Naive B cell (primary cell): ENCODE measurements at regions not wholly inside any gene's neighbourhood (a gene's known extent, or its start where the extent isn't known, plus 50 kb on each side); places are given as distances from the start of the nearest gene placed in this dataset.

ENCODE experiments used
- ATAC-seq, 2 donors: fragments of 150-1000 bp; cut with Tn5 transposase; 2 replicates each; pipeline ENCODE4 v1.10.0; 2021; ENCODE audit warnings: low read depth in 2 of 2, mild to moderate bottlenecking in 2 of 2, moderate library complexity in 2 of 2
- DNase-seq: peaks from one replicate; pipeline ENCODE4 v3.0.0; 2022
- H3K27ac Mint-ChIP-seq, 6 donors: one replicate each; pipeline ENCODE4 v1.8.0; 2020 to 2022; ENCODE audit warnings: mild to moderate bottlenecking in 6 of 6, mixed read lengths in 6 of 6, moderate library complexity in 5 of 6, inconsistent platforms in 2 of 6
- H3K27me3 Mint-ChIP-seq, 3 donors: one replicate each; pipeline ENCODE4 v1.8.0; 2021 to 2022; ENCODE audit warnings: mixed read lengths in 3 of 3, mild to moderate bottlenecking in 1 of 3
- H3K36me3 Mint-ChIP-seq, 2 donors: one replicate each; pipeline ENCODE4 v1.8.0; 2020 to 2022; ENCODE audit warnings: mixed read lengths in 2 of 2, inconsistent platforms in 1 of 2, mild to moderate bottlenecking in 1 of 2
- H3K4me1 Mint-ChIP-seq, 3 donors: one replicate each; pipeline ENCODE4 v1.8.0; 2020 to 2022; ENCODE audit warnings: mixed read lengths in 3 of 3, inconsistent platforms in 1 of 3, mild to moderate bottlenecking in 1 of 3, moderate library complexity in 1 of 3
- H3K4me3 Mint-ChIP-seq, 8 donors: one replicate each; pipeline ENCODE4 v1.8.0; 2020 to 2022; ENCODE audit warnings: mild to moderate bottlenecking in 8 of 8, mixed read lengths in 8 of 8, moderate library complexity in 8 of 8, inconsistent platforms in 2 of 8
- H3K9me3 Mint-ChIP-seq, 7 donors: one replicate each; pipeline ENCODE4 v1.8.0; 2020 to 2022; ENCODE audit warnings: mixed read lengths in 7 of 7, mild to moderate bottlenecking in 5 of 7, inconsistent platforms in 2 of 7, moderate library complexity in 1 of 7

- H3K27ac Mint-ChIP-seq, result no peak overlapping the region
- peaks cover 0 to 3% (median 0%) of the 10 kb centered on the region in 7 donors for H3K9me3 Mint-ChIP-seq
- peaks cover 0 to 9% (median 6%) of the 10 kb centered on the region in 3 donors for H3K4me1 Mint-ChIP-seq
- no peak for ATAC-seq
- H3K27me3 Mint-ChIP-seq, result peaks cover 35 to 47% (median 36%) of the 10 kb centered on the region in 3 donors
- H3K4me3 Mint-ChIP-seq, result no peak overlapping the region
- H3K36me3 Mint-ChIP-seq, result no peaks in the 10 kb centered on the region
- DNase-seq, result no peak
These were observed 253.2 kb upstream of the FOXD3 start for GRCh38 chr1:63069214-63069613.

- DNase-seq (no peak), ATAC-seq (no peak)
- peaks cover 44 to 71% (median 64%) of the 10 kb centered on the region in 3 donors for H3K27me3 Mint-ChIP-seq
- peaks cover 3 to 20% (median 12%) of the 10 kb centered on the region in 7 donors for H3K9me3 Mint-ChIP-seq
- H3K36me3 Mint-ChIP-seq, result peaks cover 7 to 10% of the 10 kb centered on the region in 2 donors
- H3K4me1 Mint-ChIP-seq, result peaks cover 0 to 10% (median 8%) of the 10 kb centered on the region in 3 donors
- no peak overlapping the region for H3K4me3 Mint-ChIP-seq
- H3K27ac Mint-ChIP-seq, result peak overlapping the region in 2 of 6 donors; percentile 19 to 34
These were observed 248.8 kb upstream of the FOXD3 start for GRCh38 chr1:63073309-63074306.

GRCh38 chr1:63074321-63074720, 248.0 kb upstream of the FOXD3 start:
- Mint-ChIP-seq H3K36me3 (peaks cover 7 to 10% of the 10 kb centered on the region in 2 donors), H3K4me3 (no peak overlapping the region), H3K4me1 (peaks cover 0 to 10% (median 8%) of the 10 kb centered on the region in 3 donors), H3K27ac (no peak overlapping the region), H3K27me3 (peaks cover 44 to 66% (median 64%) of the 10 kb centered on the region in 3 donors), H3K9me3 (peaks cover 3 to 20% (median 12%) of the 10 kb centered on the region in 7 donors)
- no peak for ATAC-seq
- no peak for DNase-seq

- Mint-ChIP-seq H3K27me3 (peaks cover 19 to 47% (median 25%) of the 10 kb centered on the region in 3 donors), H3K9me3 (peaks cover 0 to 7% (median 2%) of the 10 kb centered on the region in 7 donors), H3K4me3 (no peak overlapping the region), H3K36me3 (no peaks in the 10 kb centered on the region), H3K27ac (no peak overlapping the region), H3K4me1 (no peaks in the 10 kb centered on the region)
- DNase-seq (no peak), ATAC-seq (no peak)
These were observed 239.6 kb upstream of the FOXD3 start for GRCh38 chr1:63082766-63083165.

- Mint-ChIP-seq H3K36me3 (no peaks in the 10 kb centered on the region), H3K9me3 (peaks cover 0 to 6% (median 0%) of the 10 kb centered on the region in 7 donors), H3K27ac (no peak overlapping the region), H3K27me3 (peaks cover 21 to 37% (median 25%) of the 10 kb centered on the region in 3 donors), H3K4me3 (no peak overlapping the region), H3K4me1 (no peaks in the 10 kb centered on the region)
- no peak for DNase-seq
- ATAC-seq, result no peak
These were observed 234.4 kb upstream of the FOXD3 start for GRCh38 chr1:63087966-63088365.

- DNase-seq (no peak), ATAC-seq (no peak)
- H3K4me1 Mint-ChIP-seq, result no peaks in the 10 kb centered on the region
- H3K9me3 Mint-ChIP-seq, result peaks cover 0 to 3% (median 0%) of the 10 kb centered on the region in 7 donors
- no peak overlapping the region for H3K4me3 Mint-ChIP-seq
- H3K36me3 Mint-ChIP-seq, result no peaks in the 10 kb centered on the region
- H3K27me3 Mint-ChIP-seq, result peaks cover 13 to 40% (median 28%) of the 10 kb centered on the region in 3 donors
- H3K27ac Mint-ChIP-seq, result no peak overlapping the region
These were observed 223.2 kb upstream of the FOXD3 start for GRCh38 chr1:63099188-63099587.

- ATAC-seq (no peak), DNase-seq (no peak)
- Mint-ChIP-seq H3K4me1 (no peaks in the 10 kb centered on the region), H3K9me3 (peaks cover 0 to 3% (median 0%) of the 10 kb centered on the region in 7 donors), H3K4me3 (no peak overlapping the region), H3K36me3 (no peaks in the 10 kb centered on the region), H3K27me3 (peaks cover 17 to 37% (median 28%) of the 10 kb centered on the region in 3 donors), H3K27ac (no peak overlapping the region)
These were observed 221.0 kb upstream of the FOXD3 start for GRCh38 chr1:63101336-63101735.

GRCh38 chr1:63103682-63104081, 218.7 kb upstream of the FOXD3 start:
- no peak overlapping the region for H3K27ac Mint-ChIP-seq
- peaks cover 0 to 3% (median 0%) of the 10 kb centered on the region in 7 donors for H3K9me3 Mint-ChIP-seq
- H3K27me3 Mint-ChIP-seq, result peaks cover 7 to 17% (median 14%) of the 10 kb centered on the region in 3 donors
- DNase-seq (no peak), ATAC-seq (no peak)
- H3K4me1 Mint-ChIP-seq, result no peaks in the 10 kb centered on the region
- H3K4me3 Mint-ChIP-seq, result no peak overlapping the region
- no peaks in the 10 kb centered on the region for H3K36me3 Mint-ChIP-seq

GRCh38 chr1:63107066-63107465, 215.3 kb upstream of the FOXD3 start:
- peaks cover 10 to 22% (median 19%) of the 10 kb centered on the region in 3 donors for H3K27me3 Mint-ChIP-seq
- no peaks in the 10 kb centered on the region for H3K9me3 Mint-ChIP-seq
- H3K4me3 Mint-ChIP-seq, result no peak overlapping the region
- no peaks in the 10 kb centered on the region for H3K4me1 Mint-ChIP-seq
- ATAC-seq (no peak), DNase-seq (no peak)
- no peaks in the 10 kb centered on the region for H3K36me3 Mint-ChIP-seq
- H3K27ac Mint-ChIP-seq, result peak overlapping the region in 1 of 6 donors; percentile 44

- ATAC-seq (no peak), DNase-seq (no peak)
- Mint-ChIP-seq H3K27me3 (peaks cover 5 to 29% (median 28%) of the 10 kb centered on the region in 3 donors), H3K36me3 (no peaks in the 10 kb centered on the region), H3K4me3 (no peak overlapping the region), H3K4me1 (no peaks in the 10 kb centered on the region), H3K27ac (no peak overlapping the region), H3K9me3 (no peaks in the 10 kb centered on the region)
These were observed 214.2 kb upstream of the FOXD3 start for GRCh38 chr1:63108206-63108605.

GRCh38 chr1:63112155-63112900, 210.0 kb upstream of the FOXD3 start:
- DNase-seq, result no peak
- Mint-ChIP-seq H3K4me1 (no peaks in the 10 kb centered on the region), H3K27ac (no peak overlapping the region), H3K27me3 (peaks cover 7 to 36% (median 19%) of the 10 kb centered on the region in 3 donors), H3K36me3 (no peaks in the 10 kb centered on the region), H3K9me3 (no peaks in the 10 kb centered on the region), H3K4me3 (no peak overlapping the region)
- ATAC-seq, result no peak

- H3K27ac Mint-ChIP-seq, result no peak overlapping the region
- no peaks in the 10 kb centered on the region for H3K36me3 Mint-ChIP-seq
- H3K4me1 Mint-ChIP-seq, result no peaks in the 10 kb centered on the region
- peaks cover 14 to 33% (median 17%) of the 10 kb centered on the region in 3 donors for H3K27me3 Mint-ChIP-seq
- H3K4me3 Mint-ChIP-seq, result no peak overlapping the region
- DNase-seq, result no peak
- H3K9me3 Mint-ChIP-seq, result no peaks in the 10 kb centered on the region
- no peak for ATAC-seq
These were observed 206.8 kb upstream of the FOXD3 start for GRCh38 chr1:63115527-63115926.

- no peak overlapping the region for H3K27ac Mint-ChIP-seq
- H3K4me3 Mint-ChIP-seq, result no peak overlapping the region
- ATAC-seq (no peak), DNase-seq (no peak)
- H3K27me3 Mint-ChIP-seq, result peaks cover 12 to 28% (median 17%) of the 10 kb centered on the region in 3 donors
- H3K4me1 Mint-ChIP-seq, result no peaks in the 10 kb centered on the region
- H3K36me3 Mint-ChIP-seq, result no peaks in the 10 kb centered on the region
- H3K9me3 Mint-ChIP-seq, result no peaks in the 10 kb centered on the region
These were observed 206.4 kb upstream of the FOXD3 start for GRCh38 chr1:63116016-63116415.
